ENCODE measurements at regions not wholly inside any gene's neighbourhood (a gene's known extent, or its start where the extent isn't known, plus 50 kb on each side); places are given as distances from the start of the nearest gene placed in this dataset.

DNA sequence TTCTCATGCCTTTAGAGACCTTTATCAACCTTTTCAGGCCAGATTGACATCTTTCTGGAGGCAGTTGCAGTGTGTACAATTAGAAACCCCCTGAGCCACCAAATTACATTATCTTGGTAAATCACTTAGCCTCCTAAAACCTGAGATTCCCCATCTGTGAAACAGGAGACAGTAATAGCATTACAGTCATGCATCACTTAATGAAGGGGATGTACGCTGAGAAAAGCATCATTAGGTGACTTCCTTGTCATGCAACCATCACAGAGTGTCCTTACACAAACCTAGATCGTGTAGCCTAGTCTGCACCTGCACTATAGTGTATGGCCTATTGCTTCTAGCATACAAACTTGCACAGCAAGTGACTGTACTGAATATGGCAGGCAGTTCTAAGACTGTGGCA, 400.8 kb upstream of the CNTN3 start:
- Histone ChIP-seq H3K27ac (ENCODE audit: low read depth, low read length, poor library complexity, severe bottlenecking) (no peak overlapping the region), H3K4me1 (ENCODE audit: insufficient read depth, low read length, severe bottlenecking) (no peaks in the 10 kb centered on the region), H2AFZ (ENCODE audit: low read length) (no peak overlapping the region), H3F3A (ENCODE audit: insufficient read depth, low read length) (no peaks in the 10 kb centered on the region), H3K36me3 (ENCODE audit: insufficient read depth, low read length) (no peaks in the 10 kb centered on the region), H3K9me3 (ENCODE audit: low read length) (no peaks in the 10 kb centered on the region), H3K4me2 (ENCODE audit: low read length) (no peak overlapping the region), H4K20me1 (ENCODE audit: insufficient read depth, low read length) (no peaks in the 10 kb centered on the region), H3K4me3 (ENCODE audit: low read depth, low read length, poor library complexity, severe bottlenecking) (no peak overlapping the region), H3K9me2 (ENCODE audit: low read depth, low read length) (no peaks in the 10 kb centered on the region), H3K79me2 (ENCODE audit: insufficient read depth, low read length) (no peaks in the 10 kb centered on the region), H3K9ac (ENCODE audit: low read length) (no peak overlapping the region), H3K27me3 (ENCODE audit: insufficient read depth, low read length) (no peaks in the 10 kb centered on the region)
- no peak for TF ChIP-seq EZH2 (IDR thresholded peaks at IDR 0.05; ENCODE audit: borderline replicate concordance, low read length)
- TF ChIP-seq, protein P1, sequence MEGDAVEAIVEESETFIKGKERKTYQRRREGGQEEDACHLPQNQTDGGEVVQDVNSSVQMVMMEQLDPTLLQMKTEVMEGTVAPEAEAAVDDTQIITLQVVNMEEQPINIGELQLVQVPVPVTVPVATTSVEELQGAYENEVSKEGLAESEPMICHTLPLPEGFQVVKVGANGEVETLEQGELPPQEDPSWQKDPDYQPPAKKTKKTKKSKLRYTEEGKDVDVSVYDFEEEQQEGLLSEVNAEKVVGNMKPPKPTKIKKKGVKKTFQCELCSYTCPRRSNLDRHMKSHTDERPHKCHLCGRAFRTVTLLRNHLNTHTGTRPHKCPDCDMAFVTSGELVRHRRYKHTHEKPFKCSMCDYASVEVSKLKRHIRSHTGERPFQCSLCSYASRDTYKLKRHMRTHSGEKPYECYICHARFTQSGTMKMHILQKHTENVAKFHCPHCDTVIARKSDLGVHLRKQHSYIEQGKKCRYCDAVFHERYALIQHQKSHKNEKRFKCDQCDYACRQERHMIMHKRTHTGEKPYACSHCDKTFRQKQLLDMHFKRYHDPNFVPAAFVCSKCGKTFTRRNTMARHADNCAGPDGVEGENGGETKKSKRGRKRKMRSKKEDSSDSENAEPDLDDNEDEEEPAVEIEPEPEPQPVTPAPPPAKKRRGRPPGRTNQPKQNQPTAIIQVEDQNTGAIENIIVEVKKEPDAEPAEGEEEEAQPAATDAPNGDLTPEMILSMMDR (IDR thresholded peaks at IDR 0.05; ENCODE audit: low read length), result no peak

DNA sequence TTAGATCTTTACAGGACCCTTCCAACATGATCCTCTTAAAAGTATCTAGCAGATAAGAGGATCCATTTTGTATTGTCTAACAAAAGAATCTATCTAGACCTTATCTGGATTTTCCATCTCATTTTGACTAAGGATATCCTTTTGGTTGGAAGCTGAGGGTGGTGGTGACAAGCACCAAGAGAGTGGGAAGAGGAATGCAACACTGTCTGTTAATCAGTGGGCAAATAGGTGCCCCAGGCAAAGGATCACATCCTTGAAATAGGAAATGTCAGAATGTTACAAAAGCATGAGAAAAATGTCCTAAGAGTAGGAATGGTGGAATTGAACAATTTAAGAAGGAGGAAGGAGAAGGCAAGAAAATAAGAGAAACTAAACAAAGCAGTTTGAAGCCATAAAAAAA, 420.7 kb upstream of the CNTN3 start:
- Histone ChIP-seq H3K27ac (ENCODE audit: low read depth, low read length, poor library complexity, severe bottlenecking) (no peak overlapping the region), H3K9ac (ENCODE audit: low read length) (no peak overlapping the region), H3K4me2 (ENCODE audit: low read length) (no peak overlapping the region), H3K4me3 (ENCODE audit: low read depth, low read length, poor library complexity, severe bottlenecking) (no peak overlapping the region), H3K36me3 (ENCODE audit: insufficient read depth, low read length) (no peaks in the 10 kb centered on the region), H3K4me1 (ENCODE audit: insufficient read depth, low read length, severe bottlenecking) (no peaks in the 10 kb centered on the region), H3K27me3 (ENCODE audit: insufficient read depth, low read length) (no peaks in the 10 kb centered on the region), H3F3A (ENCODE audit: insufficient read depth, low read length) (no peaks in the 10 kb centered on the region), H3K9me3 (ENCODE audit: low read length) (no peaks in the 10 kb centered on the region), H3K79me2 (ENCODE audit: insufficient read depth, low read length) (no peaks in the 10 kb centered on the region), H2AFZ (ENCODE audit: low read length) (no peak overlapping the region), H4K20me1 (ENCODE audit: insufficient read depth, low read length) (no peaks in the 10 kb centered on the region), H3K9me2 (ENCODE audit: low read depth, low read length) (no peaks in the 10 kb centered on the region)
- no peak for TF ChIP-seq EZH2 (IDR thresholded peaks at IDR 0.05; ENCODE audit: borderline replicate concordance, low read length)
- TF ChIP-seq, protein P1 (IDR thresholded peaks at IDR 0.05; ENCODE audit: low read length), result no peak

DNA sequence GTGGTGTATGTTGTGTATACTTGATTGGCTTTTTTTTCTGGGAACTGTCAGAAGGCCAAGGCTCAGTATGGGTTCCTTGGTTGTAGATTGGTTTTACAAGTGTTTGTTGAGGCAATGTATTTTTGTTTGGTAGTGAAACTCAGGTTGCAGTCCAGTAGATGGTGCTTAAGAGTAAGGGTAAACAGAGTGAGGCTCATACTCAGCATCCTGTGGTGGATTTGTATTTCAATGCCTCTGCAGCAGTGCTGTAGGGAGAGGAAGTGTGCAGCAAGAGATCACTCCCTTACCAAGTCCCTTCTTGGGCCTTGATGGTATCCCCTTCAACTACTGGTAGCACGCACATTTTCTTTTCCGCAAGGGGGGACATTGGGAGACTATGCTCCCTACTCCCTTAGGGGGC, 428.5 kb upstream of the CNTN3 start:
- Histone ChIP-seq H3K9ac (ENCODE audit: low read length) (no peak overlapping the region), H3K79me2 (ENCODE audit: insufficient read depth, low read length) (no peaks in the 10 kb centered on the region), H4K20me1 (ENCODE audit: insufficient read depth, low read length) (no peaks in the 10 kb centered on the region), H3K27me3 (ENCODE audit: insufficient read depth, low read length) (no peaks in the 10 kb centered on the region), H3F3A (ENCODE audit: insufficient read depth, low read length) (no peaks in the 10 kb centered on the region), H3K9me2 (ENCODE audit: low read depth, low read length) (no peaks in the 10 kb centered on the region), H3K27ac (ENCODE audit: low read depth, low read length, poor library complexity, severe bottlenecking) (no peak overlapping the region), H3K9me3 (ENCODE audit: low read length) (no peaks in the 10 kb centered on the region), H3K4me3 (ENCODE audit: low read depth, low read length, poor library complexity, severe bottlenecking) (no peak overlapping the region), H3K4me1 (ENCODE audit: insufficient read depth, low read length, severe bottlenecking) (no peaks in the 10 kb centered on the region), H3K4me2 (ENCODE audit: low read length) (no peak overlapping the region), H2AFZ (ENCODE audit: low read length) (no peak overlapping the region), H3K36me3 (ENCODE audit: insufficient read depth, low read length) (no peaks in the 10 kb centered on the region)
- TF ChIP-seq EZH2 (IDR thresholded peaks at IDR 0.05; ENCODE audit: borderline replicate concordance, low read length), result no peak
- TF ChIP-seq, protein P1 (IDR thresholded peaks at IDR 0.05; ENCODE audit: low read length), result no peak

Measured in OCI-LY1 (cell line).